A549 (cell line): ENCODE measurements at regions not wholly inside any gene's neighbourhood (a gene's known extent, or its start where the extent isn't known, plus 50 kb on each side); places are given as distances from the start of the nearest gene placed in this dataset.

ENCODE experiments used
- ATAC-seq, 2 experiments: fragments of 200-7000 bp in 1 of 2; fragments of >200 bp in 1 of 2; cut with Nextera tagmentation in 1 of 2; cut with Tn5 transposase in 1 of 2; 3 replicates each; pipeline versions ENCODE4 v1.8.0 to v1.9.1; 2018 to 2020; ENCODE audit warnings: mild to moderate bottlenecking in 1 of 2, moderate library complexity in 1 of 2
- CTCF ChIA-PET: fragments of 300-600 bp; sonication (Branson Sonifier 250); formaldehyde crosslinking; extraction: SDS; loops from one replicate; lab custom pipeline; 2021; ENCODE audit warnings: antibody characterized with exemption, inconsistent platforms; lab: Yijun Ruan, JAX
- POLR2A ChIA-PET: fragments of 350-600 bp; formaldehyde crosslinking; extraction: SDS; loops from one replicate; lab custom pipeline; 2021; ENCODE audit warnings: antibody characterized with exemption, inconsistent platforms; lab: Yijun Ruan, JAX
- DNase-seq, 2 experiments: peaks; one replicate each; pipeline versions ENCODE4 v3.0.0 to v3.0.0-alpha.2; 2011 to 2016; ENCODE audit warnings: low read depth in 1 of 2, low spot score in 1 of 2
- FAIRE-seq: peaks from 2 replicates; lab custom pipeline; 2011; peaks lifted over from hg19 to GRCh38; lab: Jason Lieb, UNC
- H3K27ac ChIP-seq, 2 experiments: fragments of >200 bp; sonication (Bioruptor Twin); formaldehyde crosslinking; 3 replicates each; pipeline ENCODE4 v1.5.1; 2016 to 2017
- H3K4me1 ChIP-seq: fragments of >200 bp; sonication (Bioruptor Twin); formaldehyde crosslinking; 3 replicates; pipeline ENCODE4 v1.6.1; 2016
- H3K4me2 ChIP-seq: fragments of >200 bp; sonication (Bioruptor Twin); formaldehyde crosslinking; 3 replicates; pipeline ENCODE4 v1.6.1; 2016
- H3K4me3 ChIP-seq: fragments of >200 bp; sonication (Bioruptor Twin); formaldehyde crosslinking; 3 replicates; pipeline ENCODE4 v1.5.1; 2016
- H3K9me3 ChIP-seq: fragments of >200 bp; sonication (Bioruptor Twin); formaldehyde crosslinking; 3 replicates; pipeline ENCODE4 v1.6.1; 2016
- ATOH8 ChIP-seq: fragments of 250-450 bp; sonication (Bioruptor Pico); IDR thresholded peaks from 2 replicates; pipeline ENCODE4 v1.5.0; 2020; ENCODE audit warnings: low read depth, mild to moderate bottlenecking, moderate library complexity
- BHLHE40 ChIP-seq: IDR thresholded peaks from 2 replicates; pipeline ENCODE4 v1.6.1; 2012; ENCODE audit warnings: low read depth, low read length, inconsistent platforms
- CBX2 ChIP-seq: fragments of 200-600 bp; sonication (generic); IDR thresholded peaks from 2 replicates; pipeline ENCODE4 v1.6.1; 2016; ENCODE audit warnings: low read depth, mild to moderate bottlenecking, borderline replicate concordance
- CEBPB ChIP-seq, 2 experiments: fragments of >200 bp in 1 of 2; sonication (Bioruptor Twin) in 1 of 2; formaldehyde crosslinking in 1 of 2; IDR thresholded peaks; 2 replicates each; pipeline ENCODE4 v1.6.1; 2012 to 2016
- CHD4 ChIP-seq: fragments of 200-600 bp; sonication (generic); IDR thresholded peaks from 2 replicates; pipeline ENCODE4 v1.6.1; 2016; ENCODE audit warnings: antibody characterized with exemption, mild to moderate bottlenecking, borderline replicate concordance
- EHF ChIP-seq: fragments of 250-450 bp; sonication (Bioruptor Pico); IDR thresholded peaks from 2 replicates; pipeline ENCODE4 v1.5.0; 2020; ENCODE audit warnings: mild to moderate bottlenecking
- EHMT2 ChIP-seq: fragments of 200-600 bp; sonication (generic); IDR thresholded peaks from 2 replicates; pipeline ENCODE4 v1.6.1; 2016; ENCODE audit warnings: antibody characterized with exemption, low read depth, mild to moderate bottlenecking, moderate library complexity
- EP300 ChIP-seq, 2 experiments: fragments of >200 bp; sonication (Bioruptor Twin); formaldehyde crosslinking; IDR thresholded peaks; 2 replicates in 1 of 2; 3 replicates in 1 of 2; pipeline ENCODE4 v1.6.1; 2016 to 2017
- FOSB ChIP-seq: fragments of 250-450 bp; sonication (Bioruptor Pico); IDR thresholded peaks from 2 replicates; pipeline ENCODE4 v1.5.0; 2020; ENCODE audit warnings: mild to moderate bottlenecking, moderate library complexity
- FOSL2 ChIP-seq, 2 experiments: fragments of 450-650 bp in 1 of 2; fragments of >200 bp in 1 of 2; sonication (Bioruptor Twin) in 1 of 2; formaldehyde crosslinking; IDR thresholded peaks; 2 replicates each; pipeline versions ENCODE4 v1.5.0 to v1.6.1; 2016 to 2020; ENCODE audit warnings: mild to moderate bottlenecking in 1 of 2, moderate library complexity in 1 of 2
- FOXS1 ChIP-seq: fragments of 250-450 bp; sonication (Bioruptor Pico); IDR thresholded peaks from 2 replicates; pipeline ENCODE4 v1.5.0; 2020; ENCODE audit warnings: mild to moderate bottlenecking, moderate library complexity
- GATA3 ChIP-seq: IDR thresholded peaks from 2 replicates; pipeline ENCODE4 v1.6.1; 2012; ENCODE audit warnings: borderline replicate concordance
- HDAC2 ChIP-seq: fragments of 200-600 bp; sonication (generic); IDR thresholded peaks from 2 replicates; pipeline ENCODE4 v1.6.1; 2016
- HES2 ChIP-seq: fragments of >200 bp; sonication (Bioruptor Twin); formaldehyde crosslinking; IDR thresholded peaks from 2 replicates; pipeline ENCODE4 v1.6.1; 2016
- HEYL ChIP-seq: fragments of 250-450 bp; sonication (Bioruptor Pico); IDR thresholded peaks from 2 replicates; pipeline ENCODE4 v1.8.0; 2021; ENCODE audit warnings: mild to moderate bottlenecking, moderate library complexity
- HOXA7 ChIP-seq: fragments of 250-450 bp; sonication (Bioruptor Pico); IDR thresholded peaks from 2 replicates; pipeline ENCODE4 v1.5.0; 2020; ENCODE audit warnings: mild to moderate bottlenecking, moderate library complexity
- HOXB13 ChIP-seq: fragments of 250-450 bp; sonication (Bioruptor Pico); IDR thresholded peaks from 2 replicates; pipeline ENCODE4 v1.5.0; 2020; ENCODE audit warnings: low read depth, mild to moderate bottlenecking, moderate library complexity
- HOXB5 ChIP-seq: fragments of 250-450 bp; sonication (Bioruptor Pico); IDR thresholded peaks from 2 replicates; pipeline ENCODE4 v1.5.0; 2020; ENCODE audit warnings: mild to moderate bottlenecking, moderate library complexity
- JUN ChIP-seq, 2 experiments: fragments of >200 bp; sonication (Bioruptor Twin); formaldehyde crosslinking; IDR thresholded peaks; 2 replicates in 1 of 2; 3 replicates in 1 of 2; pipeline ENCODE4 v1.6.1; 2016 to 2017
- KDM1A ChIP-seq: fragments of 200-600 bp; sonication (generic); IDR thresholded peaks from 2 replicates; pipeline ENCODE4 v1.6.1; 2016; ENCODE audit warnings: low read depth, mild to moderate bottlenecking
- KDM5A ChIP-seq: fragments of 200-600 bp; sonication (generic); IDR thresholded peaks from 2 replicates; pipeline ENCODE4 v1.6.1; 2016; ENCODE audit warnings: antibody characterized with exemption, mild to moderate bottlenecking
- MAFK ChIP-seq: fragments of 450-650 bp; IDR thresholded peaks from 2 replicates; pipeline ENCODE4 v1.6.1; 2014; ENCODE audit not compliant: partially characterized antibody
- MAX ChIP-seq: IDR thresholded peaks from 2 replicates; pipeline ENCODE4 v1.6.1; 2012
- MAZ ChIP-seq: fragments of 150-350 bp; IDR thresholded peaks from 2 replicates; pipeline ENCODE4 v1.6.1; 2014; ENCODE audit warnings: antibody characterized with exemption, low read depth, low read length, borderline replicate concordance
- NPAS2 ChIP-seq: fragments of 250-450 bp; sonication (Bioruptor Pico); IDR thresholded peaks from 2 replicates; pipeline ENCODE4 v1.8.0; 2022; ENCODE audit warnings: mild to moderate bottlenecking, moderate library complexity, borderline replicate concordance
- NR3C1 ChIP-seq: fragments of >200 bp; sonication (Bioruptor Twin); formaldehyde crosslinking; IDR thresholded peaks from 3 replicates; pipeline ENCODE4 v1.6.1; 2017
- PHF8 ChIP-seq: fragments of 200-600 bp; sonication (generic); IDR thresholded peaks from 2 replicates; pipeline ENCODE4 v1.6.1; 2016; ENCODE audit warnings: low read depth, mild to moderate bottlenecking, antibody characterized with exemption, moderate library complexity, borderline replicate concordance
- RCOR1 ChIP-seq: fragments of 150-350 bp; IDR thresholded peaks from 2 replicates; pipeline ENCODE4 v1.6.1; 2014; ENCODE audit warnings: antibody characterized with exemption, low read length, low read depth
- RFX5 ChIP-seq: fragments of 450-650 bp; IDR thresholded peaks from 2 replicates; pipeline ENCODE4 v1.7.1; 2014; ENCODE audit warnings: antibody characterized with exemption, mild to moderate bottlenecking, moderate library complexity
- RNF2 ChIP-seq: fragments of 200-600 bp; sonication (generic); IDR thresholded peaks from 2 replicates; pipeline ENCODE4 v1.6.1; 2016; ENCODE audit warnings: low read depth, mild to moderate bottlenecking, antibody characterized with exemption, moderate library complexity, borderline replicate concordance
- SMC3 ChIP-seq: fragments of >200 bp; sonication (Bioruptor Twin); formaldehyde crosslinking; IDR thresholded peaks from 3 replicates; pipeline ENCODE4 v1.6.1; 2018; ENCODE audit warnings: inconsistent platforms
- SREBF2 ChIP-seq: fragments of 450-650 bp; IDR thresholded peaks from 2 replicates; pipeline ENCODE4 v1.6.1; 2014; ENCODE audit warnings: mild to moderate bottlenecking, moderate library complexity
- TFCP2L1 ChIP-seq: fragments of 250-450 bp; sonication (Bioruptor Pico); IDR thresholded peaks from 2 replicates; pipeline ENCODE4 v1.5.0; 2021; ENCODE audit warnings: mild to moderate bottlenecking
- ZNF302 ChIP-seq: fragments of 250-450 bp; sonication (Bioruptor Pico); IDR thresholded peaks from 2 replicates; pipeline ENCODE4 v1.9.0; 2021; ENCODE audit warnings: inconsistent platforms, mild to moderate bottlenecking, moderate library complexity
- WGBS: methylation state at CpG from one replicate; pipeline ENCODE4 v1.1.6; 2017; ENCODE audit errors: missing lambda C conversion rate; 5-methylcytosine and 5-hydroxymethylcytosine counted together

DNA sequence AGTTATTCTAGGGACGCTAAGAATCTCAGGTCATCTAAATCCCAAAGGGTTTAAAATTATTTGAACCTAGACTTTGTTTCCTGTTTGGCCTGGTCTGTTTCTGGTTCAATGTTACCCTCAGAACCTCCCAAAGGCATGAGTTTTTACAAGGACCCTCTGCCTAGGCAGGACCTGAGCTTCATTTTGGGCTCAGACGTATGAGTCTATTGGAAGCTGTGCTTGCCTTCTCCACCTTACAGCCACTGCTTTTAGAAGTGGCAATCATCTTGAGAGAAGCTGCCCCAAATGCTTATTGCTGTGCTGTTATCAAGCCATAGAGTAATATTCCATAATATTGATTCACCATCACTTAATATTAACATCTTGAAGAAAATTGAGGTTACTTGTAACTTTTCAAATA is 510.4 kb downstream of the TLE4 start:
- Histone ChIP-seq H3K4me2 (no peak overlapping the region), H3K4me3 (no peak overlapping the region), H3K9me3 (no peaks in the 10 kb centered on the region; the same call in 2 of the 3 replicates), H3K4me1 (no peaks in the 10 kb centered on the region), H3K27ac (no peak overlapping the region)
- CTCF ChIA-PET = interaction anchor here (1.4 kb wide), 1 partner anchor 24 kb away, joined by 4 read pairs; no protein-coding TSS in a partner anchor
- DNase-seq (no peak), FAIRE-seq (no peak), ATAC-seq (no peak)
- POLR2A ChIA-PET = no interaction called here
- WGBS = 73% methylated on average over 2 of the region's 2 CpGs
- TF ChIP-seq JUN (IDR thresholded peaks at IDR 0.05) (no peak), KDM5A (no peak), NR3C1 (no peak), RNF2 (no peak), SMC3 (no peak), ZNF302 (no peak), HDAC2 (no peak), HOXA7 (CRISPR knock-in tag) (no peak), HES2 (no peak), HEYL (CRISPR knock-in tag) (no peak), NPAS2 (CRISPR knock-in tag) (no peak)

DNA sequence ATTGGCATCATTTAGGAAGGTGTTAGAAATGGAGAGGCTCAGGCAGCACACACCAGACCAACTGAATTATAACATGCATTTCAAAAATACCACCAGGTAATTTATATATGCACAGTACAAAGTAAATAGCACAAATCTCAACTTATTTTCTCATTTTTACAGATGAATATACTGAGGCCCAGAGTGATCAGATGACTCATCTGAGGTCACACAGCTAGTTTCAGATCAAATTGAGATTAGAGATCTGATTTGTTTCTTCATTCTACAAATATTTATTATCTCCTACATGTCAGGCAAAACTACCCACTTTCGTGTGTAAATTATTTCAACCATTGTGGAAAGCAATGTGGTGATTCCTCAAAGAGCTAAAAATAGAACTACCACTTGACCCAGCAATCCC is 507.1 kb downstream of the TLE4 start:
- Histone ChIP-seq H3K9me3 (no peaks in the 10 kb centered on the region), H3K4me3 (no peak overlapping the region), H3K4me2 (no peak overlapping the region), H3K4me1 (no peaks in the 10 kb centered on the region), H3K27ac (no peak overlapping the region)
- no peak for FAIRE-seq
- ATAC-seq = no peak
- CTCF ChIA-PET = no interaction called here
- TF ChIP-seq FOSL2 (IDR thresholded peaks at IDR 0.05) (no peak), FOSL2 (CRISPR knock-in tag; IDR thresholded peaks at IDR 0.05) (no peak), EHMT2 (no peak), SREBF2 (no peak), ATOH8 (CRISPR knock-in tag) (no peak), BHLHE40 (no peak), MAZ (no peak), SMC3 (no peak), FOXS1 (no peak), MAFK (no peak)
- POLR2A ChIA-PET = no interaction called here
- WGBS = 3% methylated on average over 1 of the region's 1 CpG
- DNase-seq = no peak

DNA sequence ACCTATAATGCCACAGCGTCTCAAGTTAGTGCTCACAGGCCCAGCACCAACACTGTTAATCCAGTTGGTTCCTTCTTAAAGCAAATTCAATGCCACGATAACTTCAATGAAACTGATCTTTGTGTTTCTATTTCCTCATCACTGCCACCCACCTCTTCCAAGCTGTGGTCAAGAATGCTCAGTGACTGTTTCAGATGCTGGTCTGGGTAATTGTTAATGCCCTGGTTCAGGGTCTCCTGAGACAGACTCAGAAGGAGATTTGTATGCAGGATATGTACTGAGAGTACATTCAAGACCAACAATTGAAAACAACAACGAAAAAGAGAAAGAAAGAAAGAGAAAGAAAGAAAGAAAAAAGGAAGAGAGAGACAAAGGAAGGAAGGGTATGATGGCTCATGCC is 505.3 kb downstream of the TLE4 start:
- no peak for FAIRE-seq

DNA sequence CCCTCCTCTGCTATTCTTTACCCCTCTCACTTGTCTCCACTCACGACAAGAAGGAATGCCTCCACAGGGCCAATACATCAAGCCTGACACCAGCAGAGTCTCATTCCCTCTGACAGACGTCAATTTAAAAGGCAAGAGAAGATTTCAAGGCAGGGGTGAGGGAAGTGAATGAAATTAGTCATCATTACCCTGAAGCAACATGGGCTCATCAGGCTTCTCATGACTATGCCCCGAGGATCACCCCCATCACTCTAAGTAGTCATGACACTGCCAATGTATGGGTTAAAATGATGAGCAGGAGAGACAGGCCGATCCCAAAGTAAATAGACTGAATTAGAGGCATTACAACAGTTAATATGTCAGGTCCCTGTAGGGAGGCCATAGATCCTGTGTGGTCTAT is 504.4 kb downstream of the TLE4 start:
- no peak for ATAC-seq
- CTCF ChIA-PET = interaction anchor here (1.0 kb wide), 1 partner anchor 1637 kb away, joined by 3 read pairs; no protein-coding TSS in a partner anchor
- POLR2A ChIA-PET = no interaction called here
- FAIRE-seq = no peak
- DNase-seq = no peak
- Histone ChIP-seq H3K4me2 (no peak overlapping the region), H3K4me3 (no peak overlapping the region), H3K27ac (no peak overlapping the region), H3K9me3 (no peaks in the 10 kb centered on the region), H3K4me1 (no peaks in the 10 kb centered on the region)
- 14% methylated on average over 4 of the region's 4 CpGs for WGBS
- TF ChIP-seq NPAS2 (CRISPR knock-in tag) (no peak), JUN (IDR thresholded peaks at IDR 0.05) (no peak), FOSB (CRISPR knock-in tag) (no peak), GATA3 (no peak), MAX (no peak), RCOR1 (no peak), ZNF302 (no peak), RNF2 (no peak), HOXA7 (CRISPR knock-in tag) (no peak), KDM1A (no peak), RFX5 (no peak), CBX2 (no peak), HOXB5 (no peak), EHF (CRISPR knock-in tag) (no peak), ATOH8 (CRISPR knock-in tag) (no peak), EP300 (IDR thresholded peaks at IDR 0.05) (no peak), CHD4 (no peak)

More for the DNA sequence above, 505.3 kb downstream of the TLE4 start:
- ChIA-PET CTCF (no interaction called here), POLR2A (no interaction called here)
- H3K9me3 ChIP-seq = no peaks in the 10 kb centered on the region
- no peak overlapping the region for H3K4me3 ChIP-seq
- no peak for TF ChIP-seq HOXA7 (CRISPR knock-in tag)
- TF ChIP-seq FOSB (CRISPR knock-in tag) = no peak
- TF ChIP-seq TFCP2L1 = no peak
- no peak for TF ChIP-seq EP300 (IDR thresholded peaks at IDR 0.05)
- TF ChIP-seq HOXB13 = no peak
- no peak for TF ChIP-seq NPAS2 (CRISPR knock-in tag)
- TF ChIP-seq CEBPB (IDR thresholded peaks at IDR 0.05) = no peak
- TF ChIP-seq PHF8 = no peak
- no peak for TF ChIP-seq RFX5
- TF ChIP-seq KDM5A = no peak
- no peaks in the 10 kb centered on the region for H3K4me1 ChIP-seq
- H3K27ac ChIP-seq = no peak overlapping the region
- H3K4me2 ChIP-seq = no peak overlapping the region
- ATAC-seq = no peak
- no peak for DNase-seq
- WGBS = 39% methylated on average over 3 of the region's 3 CpGs
